HCT116 (cell line): ENCODE measurements at regions not wholly inside any gene's neighbourhood (a gene's known extent, or its start where the extent isn't known, plus 50 kb on each side); places are given as distances from the start of the nearest gene placed in this dataset.

Experiments used
- ATAC-seq: fragments of 200-7000 bp; cut with Tn5 transposase; 2 replicates; pipeline ENCODE4 v1.9.1; 2020; ENCODE audit warnings: mild to moderate bottlenecking, moderate library complexity
- BruUV-seq: library from RNA; stranded (reverse); fragments of 400-500 nt; replicated peaks from 2 replicates; lab custom pipeline; 2021; lab: Mats Ljungman, UMichigan
- CTCF ChIA-PET: fragments of 300-600 bp; sonication (Branson Sonifier 250); formaldehyde crosslinking; loops from one replicate; lab custom pipeline; 2021; ENCODE audit warnings: antibody characterized with exemption; lab: Charles Lee
- POLR2A ChIA-PET: fragments of 300-600, 350-600 bp; sonication (Branson Sonifier 250); formaldehyde crosslinking; loops from one replicate; lab custom pipeline; 2021; ENCODE audit warnings: antibody characterized with exemption; lab: Charles Lee
- RAD21 ChIA-PET, 2 experiments: fragments of 300-600 bp; sonication (Branson Sonifier 250); formaldehyde crosslinking; loops; one replicate each; lab custom pipeline; 2023; ENCODE audit warnings: low total read pairs in 2 of 2; ENCODE audit not compliant: uncharacterized antibody in 2 of 2, unreplicated experiment in 2 of 2, low non-redundant PET in 1 of 2; lab: Charles Lee
- DNase-seq: peaks from one replicate; pipeline ENCODE4 v3.0.0-alpha.2; 2010; ENCODE audit warnings: low read depth, low spot score
- H2AFZ ChIP-seq: fragments of 200-600 bp; shearing (Covaris generic), sonication (generic); 2 replicates; pipeline ENCODE4 v1.6.1; 2017; ENCODE audit warnings: low read depth, mixed run types, mixed read lengths, antibody characterized with exemption, low read length; ENCODE audit not compliant: poor library complexity, severe bottlenecking
- H3K27ac ChIP-seq: 2 replicates; pipeline ENCODE4 v1.5.1; 2012; ENCODE audit warnings: low read depth, low read length
- H3K27me3 ChIP-seq: fragments of 200-600 bp; sonication (generic); 2 replicates; pipeline ENCODE4 v1.6.1; 2016; ENCODE audit warnings: mixed run types, low read length, mixed read lengths; ENCODE audit not compliant: insufficient read depth
- H3K36me3 ChIP-seq, 2 experiments: fragments of 200-500 bp in 1 of 2; fragments of 200-600 bp in 1 of 2; sonication (Bioruptor generic) in 1 of 2; sonication (generic) in 1 of 2; 2 replicates each; pipeline versions ENCODE4 v1.5.1 to v1.6.1; 2014 to 2016; ENCODE audit warnings: low read length in 2 of 2, inconsistent platforms in 1 of 2, mixed read lengths in 1 of 2, mixed run types in 1 of 2; ENCODE audit not compliant: insufficient read depth in 2 of 2, control insufficient read depth in 1 of 2
- H3K4me1 ChIP-seq, 2 experiments: fragments of 200-600 bp in 1 of 2; sonication (generic) in 1 of 2; 2 replicates each; pipeline versions ENCODE4 v1.5.1 to v1.6.1; 2012 to 2017; ENCODE audit warnings: low read length in 2 of 2, inconsistent platforms in 1 of 2, mild to moderate bottlenecking in 1 of 2, mixed read lengths in 1 of 2, mixed run types in 1 of 2, moderate library complexity in 1 of 2; ENCODE audit not compliant: insufficient read depth in 2 of 2, control insufficient read depth in 1 of 2
- H3K4me2 ChIP-seq: fragments of 200-600 bp; sonication (generic); 2 replicates; pipeline ENCODE4 v1.6.1; 2017; ENCODE audit warnings: mixed run types, low read length, mixed read lengths
- H3K4me3 ChIP-seq, 2 experiments: fragments of 200-600 bp in 1 of 2; sonication (generic) in 1 of 2; replicated peaks in 1 of 2; 2 replicates each; pipeline ENCODE4 v1.5.1; 2011 to 2016; ENCODE audit warnings: low read length in 2 of 2, control low read depth in 1 of 2, low read depth in 1 of 2, mild to moderate bottlenecking in 1 of 2, mixed read lengths in 1 of 2, mixed run types in 1 of 2
- H3K79me2 ChIP-seq: fragments of 200-600 bp; sonication (generic); 2 replicates; pipeline ENCODE4 v1.6.1; 2017; ENCODE audit warnings: mild to moderate bottlenecking, mixed run types, low read length, moderate library complexity, mixed read lengths; ENCODE audit not compliant: insufficient read depth
- H3K9ac ChIP-seq: fragments of 200-600 bp; sonication (generic); 2 replicates; pipeline ENCODE4 v1.6.1; 2016; ENCODE audit warnings: low read length, mixed read lengths
- H3K9me2 ChIP-seq: fragments of 200-600 bp; sonication (generic), shearing (Covaris generic); 2 replicates; pipeline ENCODE4 v1.6.1; 2017; ENCODE audit warnings: mixed run types, mild to moderate bottlenecking, moderate library complexity; ENCODE audit not compliant: insufficient read depth
- H3K9me3 ChIP-seq, 2 experiments: fragments of 200-500 bp in 1 of 2; fragments of 200-600 bp in 1 of 2; sonication (Bioruptor generic) in 1 of 2; sonication (generic) in 1 of 2; 2 replicates each; pipeline ENCODE4 v1.6.1; 2014 to 2017; ENCODE audit warnings: low read length in 2 of 2, mixed read lengths in 2 of 2, inconsistent platforms in 1 of 2, low read depth in 1 of 2, mild to moderate bottlenecking in 1 of 2, mixed run types in 1 of 2, moderate library complexity in 1 of 2; ENCODE audit not compliant: control insufficient read depth in 1 of 2, insufficient read depth in 1 of 2
- H4K20me1 ChIP-seq: fragments of 200-600 bp; sonication (generic), shearing (Covaris generic); 2 replicates; pipeline ENCODE4 v1.6.1; 2017; ENCODE audit warnings: mixed run types, mild to moderate bottlenecking, moderate library complexity; ENCODE audit not compliant: insufficient read depth
- CBX3 ChIP-seq: IDR thresholded peaks from 2 replicates; pipeline ENCODE4 v1.6.1; 2012; ENCODE audit warnings: low read depth
- EGR1 ChIP-seq: IDR thresholded peaks from 2 replicates; pipeline ENCODE4 v1.6.1; 2012; ENCODE audit warnings: low read depth
- EZH2 ChIP-seq: fragments of 200-600 bp; sonication (generic); IDR thresholded peaks from 2 replicates; pipeline ENCODE4 v1.6.1; 2017; ENCODE audit warnings: antibody characterized with exemption, mixed run types
- FOSL1 ChIP-seq: IDR thresholded peaks from 2 replicates; pipeline ENCODE4 v1.6.1; 2012; ENCODE audit warnings: low read depth
- POLR2AphosphoS5 ChIP-seq: IDR thresholded peaks from 2 replicates; pipeline ENCODE4 v1.6.1; 2011; ENCODE audit warnings: mild to moderate bottlenecking, low read depth, low read length, moderate library complexity
- TCF7L2 ChIP-seq: IDR thresholded peaks from 2 replicates; pipeline ENCODE4 v1.7.0; 2011; ENCODE audit warnings: borderline replicate concordance, inconsistent platforms; ENCODE audit not compliant: insufficient read depth, insufficient read length; ENCODE audit errors: extremely low read depth
- YY1 ChIP-seq: IDR thresholded peaks from 2 replicates; pipeline ENCODE4 v1.6.1; 2011; ENCODE audit warnings: low read length, low read depth, moderate library complexity, mild to moderate bottlenecking; ENCODE audit not compliant: insufficient replicate concordance; ENCODE audit errors: extremely low read depth
- intact Hi-C: fragments of 100-400 bp; cut with micrococcal nuclease; formaldehyde crosslinking; loops from 2 replicates; pipeline ENCODE4 v1.10.0; 2022
- TF ChIP-seq, protein P1 (sequence below), 3 experiments: fragments of 200-600 bp in 1 of 3; sonication (generic) in 1 of 3; IDR thresholded peaks in 2 of 3; conservative IDR thresholded peaks in 1 of 3; 2 replicates each; pipeline ENCODE4 v1.5.1; 2012 to 2017; ENCODE audit warnings: low read depth in 2 of 3, low read length in 2 of 3, antibody characterized with exemption in 1 of 3, borderline replicate concordance in 1 of 3, control low read depth in 1 of 3, mild to moderate bottlenecking in 1 of 3, mixed read lengths in 1 of 3, mixed run types in 1 of 3, moderate library complexity in 1 of 3; ENCODE audit not compliant: insufficient read depth in 1 of 3
- TF ChIP-seq, protein P2 (sequence below): IDR thresholded peaks from 2 replicates; pipeline ENCODE4 v1.6.1; 2011; ENCODE audit warnings: mild to moderate bottlenecking, low read length, moderate library complexity; ENCODE audit not compliant: insufficient replicate concordance; ENCODE audit errors: extremely low read depth

DNA sequence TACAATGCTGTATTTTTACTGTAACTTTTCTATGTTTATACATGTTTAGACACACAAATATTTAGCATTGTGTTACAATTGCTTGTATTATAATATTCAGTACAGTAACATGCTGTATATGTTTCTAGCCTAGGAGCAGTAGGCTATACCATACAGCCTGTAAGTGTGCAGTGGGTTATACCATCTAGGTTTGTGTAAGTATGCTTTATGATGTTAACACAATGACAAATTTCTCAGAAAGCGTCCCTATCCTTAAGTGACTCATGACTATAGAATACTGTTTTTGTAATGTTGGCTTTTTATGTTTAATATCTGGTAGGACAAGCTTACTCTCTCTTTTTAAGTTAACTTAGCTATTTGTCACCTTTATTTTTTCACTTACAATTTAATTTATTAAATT, 127.5 kb upstream of the THRB start:
- H3K9me2 ChIP-seq: no peaks in the 10 kb centered on the region
- no peak overlapping the region for H3K27ac ChIP-seq
- H3K27me3 ChIP-seq: no peaks in the 10 kb centered on the region
- H3K4me1 ChIP-seq: no peaks in the 10 kb centered on the region
- intact Hi-C loops: no loop called here
- H3K36me3 ChIP-seq: no peaks in the 10 kb centered on the region
- H3K79me2 ChIP-seq: no peaks in the 10 kb centered on the region
- ChIA-PET POLR2A (no interaction called here), RAD21 (no interaction called here), CTCF (interaction anchor here (0.6 kb wide), 1 partner anchor 125 kb away, joined by 3 read pairs; no protein-coding TSS in a partner anchor)
- BruUV-seq: no TSS peak
- no peak overlapping the region for H3K9ac ChIP-seq
- ATAC-seq (no peak), DNase-seq (no peak)
- peak overlapping the region; percentile 31 for H2AFZ ChIP-seq
- H3K4me2 ChIP-seq: no peak overlapping the region
- H3K4me3 ChIP-seq: no peak overlapping the region
- H4K20me1 ChIP-seq: no peaks in the 10 kb centered on the region
- TF ChIP-seq, protein P1, sequence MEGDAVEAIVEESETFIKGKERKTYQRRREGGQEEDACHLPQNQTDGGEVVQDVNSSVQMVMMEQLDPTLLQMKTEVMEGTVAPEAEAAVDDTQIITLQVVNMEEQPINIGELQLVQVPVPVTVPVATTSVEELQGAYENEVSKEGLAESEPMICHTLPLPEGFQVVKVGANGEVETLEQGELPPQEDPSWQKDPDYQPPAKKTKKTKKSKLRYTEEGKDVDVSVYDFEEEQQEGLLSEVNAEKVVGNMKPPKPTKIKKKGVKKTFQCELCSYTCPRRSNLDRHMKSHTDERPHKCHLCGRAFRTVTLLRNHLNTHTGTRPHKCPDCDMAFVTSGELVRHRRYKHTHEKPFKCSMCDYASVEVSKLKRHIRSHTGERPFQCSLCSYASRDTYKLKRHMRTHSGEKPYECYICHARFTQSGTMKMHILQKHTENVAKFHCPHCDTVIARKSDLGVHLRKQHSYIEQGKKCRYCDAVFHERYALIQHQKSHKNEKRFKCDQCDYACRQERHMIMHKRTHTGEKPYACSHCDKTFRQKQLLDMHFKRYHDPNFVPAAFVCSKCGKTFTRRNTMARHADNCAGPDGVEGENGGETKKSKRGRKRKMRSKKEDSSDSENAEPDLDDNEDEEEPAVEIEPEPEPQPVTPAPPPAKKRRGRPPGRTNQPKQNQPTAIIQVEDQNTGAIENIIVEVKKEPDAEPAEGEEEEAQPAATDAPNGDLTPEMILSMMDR (IDR thresholded peaks at IDR 0.05 in 2 of 3, conservative IDR thresholded peaks at IDR 0.05 in 1 of 3; ENCODE audit: borderline replicate concordance in 1 of 3, insufficient read depth in 1 of 3, low read depth in 2 of 3, low read length in 2 of 3): no peak
- TF ChIP-seq CBX3 (no peak), EZH2 (no peak), TCF7L2 (no peak), EGR1 (no peak), YY1 (no peak), POLR2AphosphoS5 (no peak), FOSL1 (no peak)
- TF ChIP-seq, protein P2, sequence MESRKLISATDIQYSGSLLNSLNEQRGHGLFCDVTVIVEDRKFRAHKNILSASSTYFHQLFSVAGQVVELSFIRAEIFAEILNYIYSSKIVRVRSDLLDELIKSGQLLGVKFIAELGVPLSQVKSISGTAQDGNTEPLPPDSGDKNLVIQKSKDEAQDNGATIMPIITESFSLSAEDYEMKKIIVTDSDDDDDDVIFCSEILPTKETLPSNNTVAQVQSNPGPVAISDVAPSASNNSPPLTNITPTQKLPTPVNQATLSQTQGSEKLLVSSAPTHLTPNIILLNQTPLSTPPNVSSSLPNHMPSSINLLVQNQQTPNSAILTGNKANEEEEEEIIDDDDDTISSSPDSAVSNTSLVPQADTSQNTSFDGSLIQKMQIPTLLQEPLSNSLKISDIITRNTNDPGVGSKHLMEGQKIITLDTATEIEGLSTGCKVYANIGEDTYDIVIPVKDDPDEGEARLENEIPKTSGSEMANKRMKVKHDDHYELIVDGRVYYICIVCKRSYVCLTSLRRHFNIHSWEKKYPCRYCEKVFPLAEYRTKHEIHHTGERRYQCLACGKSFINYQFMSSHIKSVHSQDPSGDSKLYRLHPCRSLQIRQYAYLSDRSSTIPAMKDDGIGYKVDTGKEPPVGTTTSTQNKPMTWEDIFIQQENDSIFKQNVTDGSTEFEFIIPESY: no peak
- H3K9me3 ChIP-seq: no peaks in the 10 kb centered on the region; a peak in 1 of 4 replicates
